ENCODE measurements at regions not wholly inside any gene's neighbourhood (a gene's known extent, or its start where the extent isn't known, plus 50 kb on each side); places are given as distances from the start of the nearest gene placed in this dataset.

- Histone ChIP-seq H3K9me3 (ENCODE audit: insufficient read depth in 2 of 2, low read depth in 1 of 2, low read length in 1 of 2) (no peaks in the 10 kb centered on the region), H2BK5ac (ENCODE audit: low read depth, low read length) (no peak overlapping the region), H4K91ac (replicated peaks; ENCODE audit: insufficient read length, low read length) (no peak overlapping the region), H3K14ac (ENCODE audit: insufficient read length) (no peak overlapping the region), H3K4me2 (ENCODE audit: insufficient read depth in 1 of 2, low read depth in 2 of 2, low read length in 2 of 2) (no peak overlapping the region), H2AFZ (ENCODE audit: low read length) (no peak overlapping the region), H2BK20ac (ENCODE audit: low read length) (no peak overlapping the region), H3K23ac (ENCODE audit: insufficient read length) (no peak overlapping the region), H3K27ac (ENCODE audit: low read depth, low read length) (no peak overlapping the region), H3K79me1 (ENCODE audit: low read depth, low read length) (no peaks in the 10 kb centered on the region), H2BK120ac (replicated peaks; ENCODE audit: low read depth, low read length) (no peak overlapping the region), H4K5ac (ENCODE audit: insufficient read length, low read depth, low read length) (no peak overlapping the region), H3K27me3 (replicated peaks in 1 of 4; ENCODE audit: control insufficient read depth in 3 of 4, extremely low read depth in 1 of 4, insufficient read depth in 3 of 4, low read length in 3 of 4) (no peaks in the 10 kb centered on the region), H3K18ac (ENCODE audit: extremely low read depth, low read length) (no peak overlapping the region), H3K9ac (replicated peaks in 1 of 4; ENCODE audit: extremely low read depth in 1 of 4, low read depth in 3 of 4, low read length in 3 of 4) (no peak overlapping the region), H3K4me3 (ENCODE audit: extremely low read depth in 1 of 4, insufficient read depth in 2 of 4, low read depth in 3 of 4, low read length in 4 of 4) (no peak overlapping the region), H3K79me2 (ENCODE audit: control insufficient read depth in 1 of 2, insufficient read depth in 2 of 2, low read length in 2 of 2) (no peaks in the 10 kb centered on the region), H2BK12ac (ENCODE audit: low read depth, low read length) (no peak overlapping the region), H3K4ac (replicated peaks; ENCODE audit: insufficient read length, low read depth, low read length) (no peak overlapping the region), H2AK5ac (ENCODE audit: low read depth, low read length) (no peak overlapping the region), H3K23me2 (ENCODE audit: low read depth, low read length) (no peaks in the 10 kb centered on the region), H3K56ac (replicated peaks; ENCODE audit: insufficient read length, low read depth, low read length) (no peak overlapping the region), H2BK15ac (ENCODE audit: low read length) (no peak overlapping the region), H3K4me1 (replicated peaks in 1 of 4; ENCODE audit: control insufficient read depth in 3 of 4, insufficient read depth in 4 of 4, low read length in 3 of 4) (no peaks in the 10 kb centered on the region), H3K36me3 (ENCODE audit: control insufficient read depth in 2 of 4, insufficient read depth in 4 of 4, low read length in 3 of 4) (no peaks in the 10 kb centered on the region), H4K8ac (ENCODE audit: extremely low read depth, insufficient read depth, low read length) (no peak overlapping the region), H4K20me1 (replicated peaks in 1 of 2; ENCODE audit: control insufficient read depth in 1 of 2, insufficient read depth in 2 of 2, low read length in 2 of 2) (no peaks in the 10 kb centered on the region)
- DNase-seq (ENCODE audit: low read depth in 1 of 2, low spot score in 2 of 2) (no peak), FAIRE-seq (no peak)
- ChIA-PET POLR2A (ENCODE audit: partially characterized antibody) (no interaction called here), CTCF (ENCODE audit: partially characterized antibody) (interaction anchor here (1.2 to 1.8 kb wide), 3 partner anchors 15 to 168 kb away, joined by 3 to 5 read pairs (median 3); no protein-coding TSS in a partner anchor)
- 93% methylated on average over 5 of the region's 5 CpGs; no CpG with 5 or more reads in 1 of the 2 experiments for WGBS, 2 experiments (ENCODE audit: extremely low coverage in 1 of 2, insufficient coverage in 1 of 2, insufficient read length in 1 of 2, insufficient replicate concordance in 2 of 2, low coverage in 1 of 2, low lambda C conversion rate in 2 of 2, missing lambda C conversion rate in 1 of 2)
- TF ChIP-seq EGR1 (IDR thresholded peaks at IDR 0.05; ENCODE audit: borderline replicate concordance, low read depth, low read length) (no peak), TBP (IDR thresholded peaks at IDR 0.05; ENCODE audit: low read depth, low read length) (no peak), SP1 (IDR thresholded peaks at IDR 0.05; ENCODE audit: low read depth, low read length) (no peak), TCF12 (IDR thresholded peaks at IDR 0.05; ENCODE audit: low read depth, low read length) (no peak), KDM4A (IDR thresholded peaks at IDR 0.05; ENCODE audit: low read depth, low read length, severe bottlenecking) (no peak), SIN3A (conservative IDR thresholded peaks at IDR 0.05 in 1 of 2, IDR thresholded peaks at IDR 0.05 in 1 of 2; ENCODE audit: low read depth in 1 of 2, low read length in 2 of 2) (no peak), SUZ12 (IDR thresholded peaks at IDR 0.05; ENCODE audit: low read length) (no peak), ATF3 (IDR thresholded peaks at IDR 0.05; ENCODE audit: insufficient read depth, low read depth, low read length) (no peak)
These were observed 206.5 kb downstream of the FAM181B start for GRCh38 chr11:82527081-82527584.

Data from H1 (cell line).